Stimulated activated CD4-positive, alpha-beta T cell treated with anti-CD3 and anti-CD28 coated beads, Interleukin-2, amount 100 ng/mL, for 48 hours (primary cell): ENCODE measurements at regions not wholly inside any gene's neighbourhood (a gene's known extent, or its start where the extent isn't known, plus 50 kb on each side); places are given as distances from the start of the nearest gene placed in this dataset.

Experiments
- DNase-seq, 2 donors: peaks; one replicate each; pipeline ENCODE4 v3.0.0-alpha.2; 2020

- no peak for DNase-seq
These were observed 545.5 kb upstream of the MGMT start for GRCh38 chr10:128921389-128922022.

- no peak for DNase-seq
These were observed 544.9 kb upstream of the MGMT start for GRCh38 chr10:128922172-128922571.

- DNase-seq = no peak
These were observed 544.3 kb upstream of the MGMT start for GRCh38 chr10:128922619-128923196.

GRCh38 chr10:128924918-128925317, 542.1 kb upstream of the MGMT start:
- DNase-seq = no peak

GRCh38 chr10:128926711-128927110, 540.3 kb upstream of the MGMT start:
- no peak for DNase-seq

GRCh38 chr10:128927497-128928161, 539.4 kb upstream of the MGMT start:
- no peak for DNase-seq

- DNase-seq = no peak
These were observed 538.7 kb upstream of the MGMT start for GRCh38 chr10:128928231-128928836.

- DNase-seq = no peak
These were observed 537.9 kb upstream of the MGMT start for GRCh38 chr10:128929131-128929530.

- DNase-seq = no peak
These were observed 537.3 kb upstream of the MGMT start for GRCh38 chr10:128929767-128930166.

- no peak for DNase-seq
These were observed 536.5 kb upstream of the MGMT start for GRCh38 chr10:128930515-128930914.

GRCh38 chr10:128932071-128932820, 534.8 kb upstream of the MGMT start:
- no peak for DNase-seq

GRCh38 chr10:128934492-128934891, 532.5 kb upstream of the MGMT start:
- no peak for DNase-seq

- no peak for DNase-seq
These were observed 530.6 kb upstream of the MGMT start for GRCh38 chr10:128936392-128936791.

GRCh38 chr10:128938558-128938957, 528.5 kb upstream of the MGMT start:
- DNase-seq = no peak

GRCh38 chr10:128940081-128940480, 527.0 kb upstream of the MGMT start:
- no peak for DNase-seq

- DNase-seq = no peak
These were observed 523.9 kb upstream of the MGMT start for GRCh38 chr10:128943111-128943510.

- no peak for DNase-seq
These were observed 521.6 kb upstream of the MGMT start for GRCh38 chr10:128945398-128945797.

GRCh38 chr10:128950159-128950915, 516.7 kb upstream of the MGMT start:
- no peak for DNase-seq

GRCh38 chr10:128950916-128951275, 516.1 kb upstream of the MGMT start:
- DNase-seq = no peak

- no peak for DNase-seq
These were observed 514.2 kb upstream of the MGMT start for GRCh38 chr10:128952856-128953255.

- DNase-seq = no peak
These were observed 510.9 kb upstream of the MGMT start for GRCh38 chr10:128956149-128956548.

GRCh38 chr10:128957221-128957620, 509.8 kb upstream of the MGMT start:
- DNase-seq = no peak
